ENCODE measurements at regions not wholly inside any gene's neighbourhood (a gene's known extent, or its start where the extent isn't known, plus 50 kb on each side); places are given as distances from the start of the nearest gene placed in this dataset.

GRCh38 chr2:228303960-228304359 lies 122.5 kb upstream of the SPHKAP start:
- Histone ChIP-seq H3K4me3 (replicated peaks; ENCODE audit: insufficient read depth, low read length) (no peak overlapping the region), H3K27me3 (ENCODE audit: insufficient read depth, poor library complexity, severe bottlenecking) (no peaks in the 10 kb centered on the region), H3K27ac (replicated peaks) (no peak overlapping the region)
- DNase-seq (ENCODE audit: low read depth in 1 of 2, low spot score in 1 of 2): no peak
- no peak for TF ChIP-seq GABPA (IDR thresholded peaks at IDR 0.05; ENCODE audit: low read depth)
- TF ChIP-seq SPI1 (IDR thresholded peaks at IDR 0.05; ENCODE audit: borderline replicate concordance, low read depth): no peak
- TF ChIP-seq REST (IDR thresholded peaks at IDR 0.05; ENCODE audit: insufficient replicate concordance, low read depth): no peak
- no peak for TF ChIP-seq POLR2AphosphoS5 (IDR thresholded peaks at IDR 0.05; ENCODE audit: low read depth)
- TF ChIP-seq CTCF (IDR thresholded peaks at IDR 0.05; ENCODE audit: insufficient read depth, low read length): no peak

GRCh38 chr2:228283491-228284171 lies 102.1 kb upstream of the SPHKAP start:
- DNase-seq (ENCODE audit: low read depth in 1 of 2, low spot score in 1 of 2): no peak
- H3K27me3 ChIP-seq (ENCODE audit: insufficient read depth, poor library complexity, severe bottlenecking): no peaks in the 10 kb centered on the region
- no peak overlapping the region for H3K27ac ChIP-seq (replicated peaks)
- H3K4me3 ChIP-seq (replicated peaks; ENCODE audit: insufficient read depth, low read length): no peak overlapping the region
- TF ChIP-seq SPI1 (IDR thresholded peaks at IDR 0.05; ENCODE audit: borderline replicate concordance, low read depth) (no peak), CTCF (IDR thresholded peaks at IDR 0.05; ENCODE audit: insufficient read depth, low read length) (no peak), POLR2AphosphoS5 (IDR thresholded peaks at IDR 0.05; ENCODE audit: low read depth) (no peak), REST (IDR thresholded peaks at IDR 0.05; ENCODE audit: insufficient replicate concordance, low read depth) (no peak), GABPA (IDR thresholded peaks at IDR 0.05; ENCODE audit: low read depth) (no peak)

- H3K27ac ChIP-seq (replicated peaks): no peak overlapping the region
- TF ChIP-seq GABPA (IDR thresholded peaks at IDR 0.05; ENCODE audit: low read depth): no peak
- no peak for TF ChIP-seq SPI1 (IDR thresholded peaks at IDR 0.05; ENCODE audit: borderline replicate concordance, low read depth)
- no peak for TF ChIP-seq POLR2AphosphoS5 (IDR thresholded peaks at IDR 0.05; ENCODE audit: low read depth)
- TF ChIP-seq REST (IDR thresholded peaks at IDR 0.05; ENCODE audit: insufficient replicate concordance, low read depth): no peak
- no peak for TF ChIP-seq CTCF (IDR thresholded peaks at IDR 0.05; ENCODE audit: insufficient read depth, low read length)
- H3K27me3 ChIP-seq (ENCODE audit: insufficient read depth, poor library complexity, severe bottlenecking): no peaks in the 10 kb centered on the region
- DNase-seq (ENCODE audit: low read depth in 1 of 2, low spot score in 1 of 2): no peak
- H3K4me3 ChIP-seq (replicated peaks; ENCODE audit: insufficient read depth, low read length): no peak overlapping the region
Observed at GRCh38 chr2:228282376-228282775, 100.9 kb upstream of the SPHKAP start.

Measured in HL-60 (cell line).